ENCODE measurements at regions not wholly inside any gene's neighbourhood (a gene's known extent, or its start where the extent isn't known, plus 50 kb on each side); places are given as distances from the start of the nearest gene placed in this dataset.

- DNase-seq: no peak
Measured at GRCh38 chr16:18050234-18050633, 286.3 kb downstream of the NPIPA8 start.

GRCh38 chr16:18049547-18050133, 286.9 kb downstream of the NPIPA8 start:
- no peak for DNase-seq

- DNase-seq: no peak
Measured at GRCh38 chr16:18048853-18049546, 287.5 kb downstream of the NPIPA8 start.

GRCh38 chr16:18047761-18048160, 288.8 kb downstream of the NPIPA8 start:
- no peak for DNase-seq

- DNase-seq: no peak
Measured at GRCh38 chr16:18045356-18045755, 291.2 kb downstream of the NPIPA8 start.

- DNase-seq: no peak
Measured at GRCh38 chr16:18041864-18042834, 294.4 kb downstream of the NPIPA8 start.

GRCh38 chr16:18039931-18040330, 296.6 kb downstream of the NPIPA8 start:
- no peak for DNase-seq

- no peak for DNase-seq
Measured at GRCh38 chr16:18037051-18037450, 299.5 kb downstream of the NPIPA8 start.

GRCh38 chr16:18024611-18025010, 311.9 kb downstream of the NPIPA8 start:
- DNase-seq: no peak

GRCh38 chr16:18018376-18018775, 318.2 kb downstream of the NPIPA8 start:
- no peak for DNase-seq

GRCh38 chr16:18013863-18014262, 322.7 kb downstream of the NPIPA8 start:
- DNase-seq: no peak

GRCh38 chr16:18008356-18008755, 328.2 kb downstream of the NPIPA8 start:
- DNase-seq: no peak

- no peak for DNase-seq
Measured at GRCh38 chr16:18003033-18003432, 333.5 kb downstream of the NPIPA8 start.

- no peak for DNase-seq
Measured at GRCh38 chr16:17998996-17999395, 337.5 kb downstream of the NPIPA8 start.

- DNase-seq: no peak
Measured at GRCh38 chr16:17998550-17998949, 338.0 kb downstream of the NPIPA8 start.

- DNase-seq: no peak
Measured at GRCh38 chr16:17994027-17994426, 342.5 kb downstream of the NPIPA8 start.

GRCh38 chr16:17992416-17992815, 344.1 kb downstream of the NPIPA8 start:
- DNase-seq: no peak

- no peak for DNase-seq
Measured at GRCh38 chr16:17989255-17989654, 347.3 kb downstream of the NPIPA8 start.

GRCh38 chr16:17988839-17989238, 347.7 kb downstream of the NPIPA8 start:
- no peak for DNase-seq

GRCh38 chr16:17986991-17987390, 349.5 kb downstream of the NPIPA8 start:
- no peak for DNase-seq

- no peak for DNase-seq
Measured at GRCh38 chr16:17984810-17985209, 351.7 kb downstream of the NPIPA8 start.

- DNase-seq: no peak
Measured at GRCh38 chr16:17983847-17984639, 352.5 kb downstream of the NPIPA8 start.

- no peak for DNase-seq
Measured at GRCh38 chr16:17983114-17983513, 353.4 kb downstream of the NPIPA8 start.

Data from NCI-H2171 (cell line).